SK-N-SH (cell line): ENCODE measurements at regions not wholly inside any gene's neighbourhood (a gene's known extent, or its start where the extent isn't known, plus 50 kb on each side); places are given as distances from the start of the nearest gene placed in this dataset.

ENCODE experiments used
- CTCF ChIP-seq: fragments of 200-600 bp; sonication (generic); IDR thresholded peaks from 2 replicates; pipeline ENCODE4 v1.6.1; 2017; ENCODE audit warnings: antibody characterized with exemption, mild to moderate bottlenecking, moderate library complexity
- ELF1 ChIP-seq: IDR thresholded peaks from 2 replicates; pipeline ENCODE4 v1.4.0; 2012
- EZH2phosphoT487 ChIP-seq: fragments of 200-600 bp; sonication (generic); IDR thresholded peaks from 2 replicates; pipeline ENCODE4 v1.6.1; 2017; ENCODE audit warnings: low read depth, mixed run types, mild to moderate bottlenecking, antibody characterized with exemption, moderate library complexity, borderline replicate concordance
- FOXM1 ChIP-seq: IDR thresholded peaks from 2 replicates; pipeline ENCODE4 v1.4.0; 2012; ENCODE audit warnings: low read depth, mild to moderate bottlenecking
- GATA2 ChIP-seq: sonication (generic); formaldehyde crosslinking; IDR thresholded peaks from 2 replicates; pipeline ENCODE4 v1.5.0; 2020; ENCODE audit warnings: mild to moderate bottlenecking, missing genetic modification reagents
- IRF3 ChIP-seq: fragments of 150-350 bp; IDR thresholded peaks from 2 replicates; pipeline ENCODE4 v1.6.1; 2016; ENCODE audit warnings: mild to moderate bottlenecking, low read depth, low read length
- JUND ChIP-seq: IDR thresholded peaks from 2 replicates; pipeline ENCODE4 v1.4.0; 2012
- MAX ChIP-seq: IDR thresholded peaks from 2 replicates; pipeline ENCODE4 v1.4.0; 2012; ENCODE audit warnings: low read depth
- NRF1 ChIP-seq: IDR thresholded peaks from 2 replicates; pipeline ENCODE4 v1.6.1; 2012; ENCODE audit warnings: low read depth, mild to moderate bottlenecking, low read length
- POLR2AphosphoS5 ChIP-seq: IDR thresholded peaks from 2 replicates; pipeline ENCODE4 v1.6.1; 2012; ENCODE audit warnings: low read depth, low read length
- SIN3A ChIP-seq: IDR thresholded peaks from 2 replicates; pipeline ENCODE4 v1.6.1; 2012; ENCODE audit warnings: low read depth, mild to moderate bottlenecking, low read length, moderate library complexity, borderline replicate concordance
- USF1 ChIP-seq: IDR thresholded peaks from 2 replicates; pipeline ENCODE4 v1.4.0; 2012; ENCODE audit warnings: low read depth, borderline replicate concordance
- USF2 ChIP-seq: fragments of 150-350 bp; IDR thresholded peaks from 2 replicates; pipeline ENCODE4 v1.6.1; 2017; ENCODE audit warnings: antibody characterized with exemption, low read length, low read depth, borderline replicate concordance

- TF ChIP-seq CTCF, result no peak
- no peak for TF ChIP-seq MAX
- TF ChIP-seq USF2, result no peak
- no peak for TF ChIP-seq IRF3
- TF ChIP-seq SIN3A, result no peak
- TF ChIP-seq EZH2phosphoT487, result no peak
- TF ChIP-seq NRF1, result no peak
- no peak for TF ChIP-seq FOXM1
- TF ChIP-seq USF1, result no peak
- no peak for TF ChIP-seq ELF1
- TF ChIP-seq JUND, result no peak
- no peak for TF ChIP-seq POLR2AphosphoS5
- no peak for TF ChIP-seq GATA2 (CRISPR knock-in tag)
Measured at GRCh38 chr10:30215141-30215540, 133.9 kb downstream of the MTPAP start.
